Keratinocyte (primary cell): ENCODE measurements at regions not wholly inside any gene's neighbourhood (a gene's known extent, or its start where the extent isn't known, plus 50 kb on each side); places are given as distances from the start of the nearest gene placed in this dataset.

Source experiments
- CTCF ChIP-seq, 3 experiments: IDR thresholded peaks in 1 of 3; conservative IDR thresholded peaks in 1 of 3; optimal IDR thresholded peaks in 1 of 3; 2 replicates in 2 of 3; 3 replicates in 1 of 3; pipeline versions ENCODE3 to v1.5.1; 2011; ENCODE audit warnings: low read length in 3 of 3, mild to moderate bottlenecking in 3 of 3, moderate library complexity in 2 of 3, control low read depth in 1 of 3, inconsistent platforms in 1 of 3; ENCODE audit not compliant: insufficient read depth in 2 of 3; ENCODE audit errors: extremely low read depth in 1 of 3
- EZH2 ChIP-seq: IDR thresholded peaks from one replicate; pipeline ENCODE4 v1.6.1; 2012; ENCODE audit warnings: inconsistent platforms, mild to moderate bottlenecking, low read length, moderate library complexity

GRCh38 chr4:117678861-117679260, 355.4 kb upstream of the NDST3 start:
- no peak for TF ChIP-seq CTCF (optimal IDR thresholded peaks at IDR 0.05 in 1 of 3, IDR thresholded peaks at IDR 0.05 in 1 of 3, conservative IDR thresholded peaks at IDR 0.05 in 1 of 3; ENCODE audit: extremely low read depth in 1 of 3, insufficient read depth in 2 of 3, low read length in 3 of 3)
- no peak for TF ChIP-seq EZH2
